Right kidney (tissue), 1 donor: ENCODE measurements at regions not wholly inside any gene's neighbourhood (a gene's known extent, or its start where the extent isn't known, plus 50 kb on each side); places are given as distances from the start of the nearest gene placed in this dataset.

ENCODE experiments used
- DNase-seq: peaks from one replicate; pipeline ENCODE4 v3.0.0-alpha.2; 2016

- DNase-seq: no peak
Observed at GRCh38 chr12:61302282-61302681, 957.9 kb upstream of the USP15 start.

- DNase-seq: no peak
Observed at GRCh38 chr12:61308220-61308619, 952.0 kb upstream of the USP15 start.

GRCh38 chr12:61311413-61311812, 948.8 kb upstream of the USP15 start:
- no peak for DNase-seq

GRCh38 chr12:61348871-61349270, 911.3 kb upstream of the USP15 start:
- no peak for DNase-seq

- no peak for DNase-seq
Observed at GRCh38 chr12:61355105-61355504, 905.1 kb upstream of the USP15 start.

GRCh38 chr12:61356485-61356884, 903.7 kb upstream of the USP15 start:
- no peak for DNase-seq

GRCh38 chr12:61357496-61357895, 902.7 kb upstream of the USP15 start:
- no peak for DNase-seq

- no peak for DNase-seq
Observed at GRCh38 chr12:61362037-61362436, 898.2 kb upstream of the USP15 start.

- DNase-seq: no peak
Observed at GRCh38 chr12:61365001-61365400, 895.2 kb upstream of the USP15 start.

GRCh38 chr12:61367281-61367785, 892.9 kb upstream of the USP15 start:
- DNase-seq: no peak

- no peak for DNase-seq
Observed at GRCh38 chr12:61369241-61369910, 890.8 kb upstream of the USP15 start.

GRCh38 chr12:61384511-61384910, 875.7 kb upstream of the USP15 start:
- no peak for DNase-seq

GRCh38 chr12:61385771-61386170, 874.4 kb upstream of the USP15 start:
- DNase-seq: no peak

- DNase-seq: no peak
Observed at GRCh38 chr12:61397668-61398067, 862.5 kb upstream of the USP15 start.

GRCh38 chr12:61412201-61412600, 848.0 kb upstream of the USP15 start:
- DNase-seq: no peak

GRCh38 chr12:61414470-61414869, 845.7 kb upstream of the USP15 start:
- no peak for DNase-seq

GRCh38 chr12:61422786-61423185, 837.4 kb upstream of the USP15 start:
- no peak for DNase-seq

GRCh38 chr12:61452076-61452475, 808.1 kb upstream of the USP15 start:
- no peak for DNase-seq

GRCh38 chr12:61487728-61488127, 772.5 kb upstream of the USP15 start:
- DNase-seq: no peak

GRCh38 chr12:61490526-61491498, 769.4 kb upstream of the USP15 start:
- DNase-seq: no peak

- no peak for DNase-seq
Observed at GRCh38 chr12:61502179-61502578, 758.0 kb upstream of the USP15 start.

GRCh38 chr12:61504396-61505080, 755.7 kb upstream of the USP15 start:
- no peak for DNase-seq

GRCh38 chr12:61513499-61513898, 746.7 kb upstream of the USP15 start:
- no peak for DNase-seq
